ENCODE measurements at regions not wholly inside any gene's neighbourhood (a gene's known extent, or its start where the extent isn't known, plus 50 kb on each side); places are given as distances from the start of the nearest gene placed in this dataset.

DNA sequence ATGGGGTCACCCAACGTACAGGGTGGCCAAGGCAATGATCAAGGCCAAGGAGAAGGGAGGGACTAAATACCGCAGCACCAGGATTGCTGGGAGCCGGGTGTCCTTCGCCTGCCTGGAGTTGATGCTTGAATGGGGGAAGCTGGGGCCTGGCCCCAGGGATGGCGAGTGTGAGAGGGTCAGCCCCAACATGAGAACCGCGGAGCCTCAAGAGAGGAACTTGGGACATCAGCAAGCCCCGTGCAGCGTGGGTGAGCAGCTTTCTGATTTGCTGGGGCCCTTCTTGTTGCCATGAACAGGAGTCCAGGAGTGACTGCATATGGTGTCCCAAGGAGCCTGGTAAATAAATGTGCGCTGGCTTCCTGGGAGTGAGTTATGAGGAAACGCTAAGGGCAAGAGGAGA is 72.8 kb upstream of the PITRM1 start:
- TF ChIP-seq, protein P1, sequence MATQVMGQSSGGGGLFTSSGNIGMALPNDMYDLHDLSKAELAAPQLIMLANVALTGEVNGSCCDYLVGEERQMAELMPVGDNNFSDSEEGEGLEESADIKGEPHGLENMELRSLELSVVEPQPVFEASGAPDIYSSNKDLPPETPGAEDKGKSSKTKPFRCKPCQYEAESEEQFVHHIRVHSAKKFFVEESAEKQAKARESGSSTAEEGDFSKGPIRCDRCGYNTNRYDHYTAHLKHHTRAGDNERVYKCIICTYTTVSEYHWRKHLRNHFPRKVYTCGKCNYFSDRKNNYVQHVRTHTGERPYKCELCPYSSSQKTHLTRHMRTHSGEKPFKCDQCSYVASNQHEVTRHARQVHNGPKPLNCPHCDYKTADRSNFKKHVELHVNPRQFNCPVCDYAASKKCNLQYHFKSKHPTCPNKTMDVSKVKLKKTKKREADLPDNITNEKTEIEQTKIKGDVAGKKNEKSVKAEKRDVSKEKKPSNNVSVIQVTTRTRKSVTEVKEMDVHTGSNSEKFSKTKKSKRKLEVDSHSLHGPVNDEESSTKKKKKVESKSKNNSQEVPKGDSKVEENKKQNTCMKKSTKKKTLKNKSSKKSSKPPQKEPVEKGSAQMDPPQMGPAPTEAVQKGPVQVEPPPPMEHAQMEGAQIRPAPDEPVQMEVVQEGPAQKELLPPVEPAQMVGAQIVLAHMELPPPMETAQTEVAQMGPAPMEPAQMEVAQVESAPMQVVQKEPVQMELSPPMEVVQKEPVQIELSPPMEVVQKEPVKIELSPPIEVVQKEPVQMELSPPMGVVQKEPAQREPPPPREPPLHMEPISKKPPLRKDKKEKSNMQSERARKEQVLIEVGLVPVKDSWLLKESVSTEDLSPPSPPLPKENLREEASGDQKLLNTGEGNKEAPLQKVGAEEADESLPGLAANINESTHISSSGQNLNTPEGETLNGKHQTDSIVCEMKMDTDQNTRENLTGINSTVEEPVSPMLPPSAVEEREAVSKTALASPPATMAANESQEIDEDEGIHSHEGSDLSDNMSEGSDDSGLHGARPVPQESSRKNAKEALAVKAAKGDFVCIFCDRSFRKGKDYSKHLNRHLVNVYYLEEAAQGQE (IDR thresholded peaks at IDR 0.05; ENCODE audit: insufficient read depth in 1 of 2, low read depth in 2 of 2, low read length in 2 of 2) = no peak
- TF ChIP-seq FOXP2 (optimal IDR thresholded peaks at IDR 0.05; ENCODE audit: borderline replicate concordance, extremely low read depth, extremely low read length, insufficient read depth) = no peak
- no peak for TF ChIP-seq POLR2AphosphoS5 (IDR thresholded peaks at IDR 0.05; ENCODE audit: low read depth, low read length)
- no peak for TF ChIP-seq SIN3A (IDR thresholded peaks at IDR 0.05; ENCODE audit: borderline replicate concordance, insufficient read depth, low read length)
- no peak for TF ChIP-seq TAF1 (IDR thresholded peaks at IDR 0.05; ENCODE audit: borderline replicate concordance, insufficient read depth, low read length)

DNA sequence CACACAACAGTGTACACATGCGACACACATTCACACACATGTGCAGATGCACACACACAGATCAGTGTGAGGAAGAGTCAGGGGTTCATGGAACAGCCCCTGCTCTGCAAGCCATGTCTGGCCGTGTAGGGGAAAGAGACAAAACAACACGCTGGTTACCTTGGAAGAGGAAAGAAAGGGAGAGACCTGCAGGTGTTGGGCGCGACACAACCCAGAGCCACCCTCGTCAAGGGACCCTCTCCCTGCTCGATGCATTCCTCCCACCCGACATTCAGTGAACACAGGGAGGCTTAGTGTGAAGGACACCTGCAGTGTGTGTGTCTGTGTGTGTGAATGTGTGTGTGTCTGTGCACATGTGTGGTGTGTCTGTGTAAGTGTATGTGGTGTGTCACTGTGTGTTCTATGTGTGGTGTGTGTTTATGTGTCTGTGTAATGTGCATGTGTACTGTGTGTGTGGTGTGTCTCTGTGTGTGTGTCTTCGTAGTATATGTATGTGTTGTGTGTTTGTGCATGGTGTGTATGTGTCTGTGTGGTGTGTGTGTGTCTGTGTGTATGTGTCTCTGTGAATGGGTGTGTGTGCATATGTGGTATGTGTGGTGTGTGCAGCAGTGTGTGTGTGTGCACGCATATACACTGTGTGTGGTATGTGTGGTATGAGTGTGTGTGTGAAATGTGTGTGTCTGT is 69.5 kb upstream of the PITRM1 start:
- TF ChIP-seq SIN3A (IDR thresholded peaks at IDR 0.05; ENCODE audit: borderline replicate concordance, insufficient read depth, low read length) (no peak), TAF1 (IDR thresholded peaks at IDR 0.05; ENCODE audit: borderline replicate concordance, insufficient read depth, low read length) (no peak), POLR2AphosphoS5 (IDR thresholded peaks at IDR 0.05; ENCODE audit: low read depth, low read length) (no peak), FOXP2 (optimal IDR thresholded peaks at IDR 0.05; ENCODE audit: borderline replicate concordance, extremely low read depth, extremely low read length, insufficient read depth) (no peak)
- TF ChIP-seq, protein P1 (IDR thresholded peaks at IDR 0.05; ENCODE audit: insufficient read depth in 1 of 2, low read depth in 2 of 2, low read length in 2 of 2) = no peak

DNA sequence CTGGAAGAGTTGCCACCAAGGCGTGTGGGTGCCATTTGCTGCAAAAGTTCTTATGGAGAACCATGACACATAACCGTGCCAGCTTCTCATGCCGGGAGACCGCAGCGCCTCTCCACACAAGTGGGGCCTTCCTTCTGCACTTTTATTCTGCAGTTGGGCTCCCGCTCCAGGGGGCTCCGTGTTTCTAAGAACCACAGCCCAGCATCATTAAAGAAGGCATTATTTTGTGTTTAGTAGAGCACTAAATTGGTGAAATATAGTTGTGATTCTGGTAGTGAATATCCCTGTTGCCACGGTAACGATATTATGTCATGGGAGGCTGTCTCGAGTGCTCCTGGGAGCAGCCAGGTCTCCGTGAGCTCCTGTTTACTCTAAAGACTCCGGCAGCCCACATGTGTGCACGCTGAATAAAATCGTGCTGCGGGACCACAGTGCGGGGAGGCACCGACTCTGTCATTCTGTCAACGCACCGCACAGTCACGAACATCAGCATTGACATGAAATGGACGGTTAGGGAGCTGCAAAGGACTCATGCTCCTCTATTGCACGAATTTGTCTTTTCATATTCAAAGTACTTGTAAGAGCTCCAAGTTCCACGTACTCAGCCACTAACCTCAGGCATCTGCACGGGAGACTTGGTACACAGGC is 68.8 kb upstream of the PITRM1 start:
- TF ChIP-seq POLR2AphosphoS5 (IDR thresholded peaks at IDR 0.05; ENCODE audit: low read depth, low read length) (no peak), TAF1 (IDR thresholded peaks at IDR 0.05; ENCODE audit: borderline replicate concordance, insufficient read depth, low read length) (no peak), FOXP2 (optimal IDR thresholded peaks at IDR 0.05; ENCODE audit: borderline replicate concordance, extremely low read depth, extremely low read length, insufficient read depth) (no peak), SIN3A (IDR thresholded peaks at IDR 0.05; ENCODE audit: borderline replicate concordance, insufficient read depth, low read length) (no peak)
- TF ChIP-seq, protein P1 (IDR thresholded peaks at IDR 0.05; ENCODE audit: insufficient read depth in 1 of 2, low read depth in 2 of 2, low read length in 2 of 2) = no peak

DNA sequence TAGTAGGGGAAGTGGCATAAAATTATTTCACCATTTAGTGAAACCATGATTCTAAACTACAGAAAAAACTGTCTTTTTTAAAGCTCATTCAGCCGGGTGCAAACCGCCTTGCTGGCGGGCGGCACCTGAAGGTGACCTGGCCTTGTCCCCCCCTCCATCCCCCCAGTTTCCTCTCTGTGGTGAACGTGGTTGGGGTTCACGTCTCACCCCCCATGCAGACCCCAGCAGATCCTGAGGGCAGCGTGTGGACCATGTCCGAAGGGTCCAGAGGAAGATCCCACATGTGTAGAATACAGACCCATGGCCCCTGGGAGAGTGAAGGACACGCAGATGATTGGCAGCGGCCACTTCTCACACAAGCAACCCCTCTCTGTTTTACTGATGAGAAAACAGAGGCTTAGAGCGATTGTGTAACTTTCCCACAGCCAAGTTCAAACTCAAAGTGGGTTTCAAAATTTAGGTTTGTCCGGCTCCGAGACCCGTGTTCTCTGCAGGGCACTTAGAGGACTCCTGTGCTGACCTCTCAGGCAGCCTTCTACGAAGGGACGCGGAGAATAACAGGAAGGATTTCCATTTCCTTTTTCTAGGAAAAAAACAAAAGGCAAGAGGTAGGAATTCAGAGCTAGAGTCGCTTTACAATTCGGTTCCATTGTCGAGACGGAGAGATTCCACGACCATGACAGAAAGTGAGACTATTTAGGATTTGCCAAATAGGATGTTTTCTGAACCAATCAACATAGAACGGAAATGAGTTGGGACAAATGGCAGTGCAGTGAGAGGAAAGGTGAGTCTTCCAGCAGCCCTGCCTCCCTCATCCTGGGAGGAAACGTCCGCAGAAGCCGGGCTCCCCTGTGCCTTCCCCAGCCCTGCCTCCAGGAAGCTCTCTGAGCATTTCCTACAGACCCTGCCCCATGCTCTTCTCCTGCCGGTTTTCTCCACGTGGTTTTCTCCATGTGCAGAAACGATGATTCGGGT is 67.6 kb upstream of the PITRM1 start:
- TF ChIP-seq SIN3A (IDR thresholded peaks at IDR 0.05; ENCODE audit: borderline replicate concordance, insufficient read depth, low read length) (no peak), TAF1 (IDR thresholded peaks at IDR 0.05; ENCODE audit: borderline replicate concordance, insufficient read depth, low read length) (peak; percentile 25; the same call in 1 of the 2 replicates)
- TF ChIP-seq, protein P1 (IDR thresholded peaks at IDR 0.05; ENCODE audit: insufficient read depth in 1 of 2, low read depth in 2 of 2, low read length in 2 of 2) = no peak
